Epithelial cell of proximal tubule (primary cell): ENCODE measurements at regions not wholly inside any gene's neighbourhood (a gene's known extent, or its start where the extent isn't known, plus 50 kb on each side); places are given as distances from the start of the nearest gene placed in this dataset.

Experiments used
- DNase-seq: peaks from one replicate; pipeline ENCODE4 v3.0.0-alpha.2; 2011; ENCODE audit warnings: low read depth
- H3K4me3 ChIP-seq: 2 replicates; pipeline ENCODE4 v1.5.1; 2011; ENCODE audit warnings: low read depth, mild to moderate bottlenecking, low read length
- TF ChIP-seq, protein P1 (sequence below): conservative IDR thresholded peaks from 2 replicates; pipeline ENCODE4 v1.5.1; 2012; ENCODE audit warnings: low read depth, mild to moderate bottlenecking, low read length

DNA sequence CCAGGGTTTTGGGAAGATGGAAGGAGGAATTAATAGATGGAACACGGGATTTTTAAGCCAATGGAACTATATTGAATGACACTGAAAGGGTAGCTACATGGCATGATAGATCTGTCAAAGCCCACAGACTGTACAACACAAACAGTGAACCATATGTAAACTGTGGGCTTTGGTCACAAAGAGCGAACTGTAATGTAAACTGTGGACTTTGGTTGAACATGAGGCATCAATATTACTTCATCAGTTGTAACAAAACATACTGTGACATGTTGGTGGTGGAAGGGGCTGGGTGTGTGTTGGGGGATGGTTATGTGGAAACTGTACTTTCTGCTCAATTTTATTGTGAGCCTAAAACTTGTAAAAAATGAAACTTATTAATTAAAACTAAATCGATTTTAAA, 210.6 kb upstream of the HMGA2 start:
- TF ChIP-seq, protein P1, sequence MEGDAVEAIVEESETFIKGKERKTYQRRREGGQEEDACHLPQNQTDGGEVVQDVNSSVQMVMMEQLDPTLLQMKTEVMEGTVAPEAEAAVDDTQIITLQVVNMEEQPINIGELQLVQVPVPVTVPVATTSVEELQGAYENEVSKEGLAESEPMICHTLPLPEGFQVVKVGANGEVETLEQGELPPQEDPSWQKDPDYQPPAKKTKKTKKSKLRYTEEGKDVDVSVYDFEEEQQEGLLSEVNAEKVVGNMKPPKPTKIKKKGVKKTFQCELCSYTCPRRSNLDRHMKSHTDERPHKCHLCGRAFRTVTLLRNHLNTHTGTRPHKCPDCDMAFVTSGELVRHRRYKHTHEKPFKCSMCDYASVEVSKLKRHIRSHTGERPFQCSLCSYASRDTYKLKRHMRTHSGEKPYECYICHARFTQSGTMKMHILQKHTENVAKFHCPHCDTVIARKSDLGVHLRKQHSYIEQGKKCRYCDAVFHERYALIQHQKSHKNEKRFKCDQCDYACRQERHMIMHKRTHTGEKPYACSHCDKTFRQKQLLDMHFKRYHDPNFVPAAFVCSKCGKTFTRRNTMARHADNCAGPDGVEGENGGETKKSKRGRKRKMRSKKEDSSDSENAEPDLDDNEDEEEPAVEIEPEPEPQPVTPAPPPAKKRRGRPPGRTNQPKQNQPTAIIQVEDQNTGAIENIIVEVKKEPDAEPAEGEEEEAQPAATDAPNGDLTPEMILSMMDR: no peak
- H3K4me3 ChIP-seq: no peak overlapping the region
- no peak for DNase-seq

DNA sequence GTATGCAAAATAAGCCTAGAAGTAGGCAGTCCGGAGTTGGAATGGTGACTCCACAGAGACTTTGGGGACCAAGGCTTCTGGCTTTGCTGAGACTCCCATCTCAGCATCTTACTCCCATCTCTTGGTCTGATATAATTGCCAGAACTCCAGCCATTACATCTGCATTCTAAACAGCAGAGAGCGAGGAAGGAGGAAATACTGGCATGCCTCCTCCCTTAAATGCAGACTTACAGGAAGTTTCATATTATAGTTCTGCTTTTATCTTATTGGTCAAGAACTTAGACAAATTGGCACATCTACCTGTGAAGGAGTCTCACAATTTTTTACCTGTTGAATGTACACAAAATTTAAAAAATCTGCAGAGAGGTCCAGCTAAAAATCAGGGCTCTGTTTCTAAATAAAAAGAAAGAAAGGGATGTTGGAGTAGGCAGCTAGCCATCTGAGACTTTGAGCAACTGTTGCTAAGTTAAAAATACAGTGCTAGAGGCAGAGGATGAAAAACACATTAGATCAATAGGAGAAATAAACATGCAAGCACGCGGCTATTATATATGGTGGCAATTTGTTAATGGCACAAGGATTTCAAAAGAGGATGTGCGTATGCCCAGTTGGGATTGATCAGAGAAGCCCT, 209.9 kb upstream of the HMGA2 start:
- no peak for DNase-seq
- no peak overlapping the region for H3K4me3 ChIP-seq
- TF ChIP-seq, protein P1: no peak

DNA sequence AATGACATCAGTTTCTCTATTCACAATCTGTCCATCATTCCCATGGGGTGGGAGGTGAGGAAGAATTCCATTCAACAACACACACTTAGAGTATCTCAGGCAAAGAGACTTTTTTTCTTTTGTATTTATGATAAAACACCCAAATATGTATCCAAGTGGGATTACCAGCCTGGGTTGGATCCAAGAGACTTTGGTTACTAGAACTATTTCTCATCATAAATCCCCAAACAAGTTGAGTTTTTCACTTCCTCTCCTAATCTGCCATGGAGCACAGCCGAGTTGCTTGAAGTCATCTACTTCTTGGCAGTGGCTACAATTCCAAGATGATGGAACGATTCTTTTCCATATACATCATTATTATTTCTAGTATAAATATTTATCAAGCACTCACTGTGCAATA, 209.2 kb upstream of the HMGA2 start:
- no peak overlapping the region for H3K4me3 ChIP-seq
- TF ChIP-seq, protein P1: no peak
- DNase-seq: no peak

- TF ChIP-seq, protein P1: no peak
- H3K4me3 ChIP-seq: no peak overlapping the region
- DNase-seq: no peak
Observed at GRCh38 chr12:65616022-65616421, 208.3 kb upstream of the HMGA2 start.

DNA sequence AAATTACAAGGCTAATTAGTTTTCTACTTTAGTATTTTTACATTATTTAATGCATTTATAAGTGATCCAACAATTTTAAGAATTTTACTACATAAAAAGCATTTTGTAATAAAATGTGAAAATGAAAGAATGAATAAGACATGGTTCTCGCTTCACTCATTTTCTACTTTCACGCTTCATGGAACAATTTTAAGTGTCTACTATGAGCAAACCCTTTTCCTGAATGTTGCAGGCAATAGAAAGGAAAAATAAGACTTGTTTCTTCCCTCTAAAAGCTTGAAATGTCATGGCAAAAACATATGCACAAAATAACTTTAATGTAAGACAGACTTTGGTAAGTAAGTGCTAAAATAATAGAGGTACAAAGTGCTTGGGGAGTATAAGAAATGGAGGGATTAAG, 205.7 kb upstream of the HMGA2 start:
- no peak overlapping the region for H3K4me3 ChIP-seq
- TF ChIP-seq, protein P1: no peak
- DNase-seq: no peak

GRCh38 chr12:65619018-65619417, 205.3 kb upstream of the HMGA2 start:
- DNase-seq: no peak
- TF ChIP-seq, protein P1: no peak
- no peak overlapping the region for H3K4me3 ChIP-seq

GRCh38 chr12:65620046-65620445, 204.2 kb upstream of the HMGA2 start:
- no peak overlapping the region for H3K4me3 ChIP-seq
- TF ChIP-seq, protein P1: no peak
- no peak for DNase-seq
